ENCODE measurements at regions not wholly inside any gene's neighbourhood (a gene's known extent, or its start where the extent isn't known, plus 50 kb on each side); places are given as distances from the start of the nearest gene placed in this dataset.

- DNase-seq: no peak
Observed at GRCh38 chr18:44466997-44467396, 213.7 kb upstream of the SETBP1 start.

- DNase-seq: no peak
Observed at GRCh38 chr18:44467718-44468117, 213.0 kb upstream of the SETBP1 start.

- no peak for DNase-seq
Observed at GRCh38 chr18:44473394-44474066, 207.2 kb upstream of the SETBP1 start.

- no peak for DNase-seq
Observed at GRCh38 chr18:44474067-44474411, 206.6 kb upstream of the SETBP1 start.

- DNase-seq: no peak
Observed at GRCh38 chr18:44474591-44474990, 206.1 kb upstream of the SETBP1 start.

- no peak for DNase-seq
Observed at GRCh38 chr18:44482761-44483160, 197.9 kb upstream of the SETBP1 start.

- DNase-seq: no peak
Observed at GRCh38 chr18:44495151-44495550, 185.5 kb upstream of the SETBP1 start.

GRCh38 chr18:44497311-44497710 is 183.4 kb upstream of the SETBP1 start:
- no peak for DNase-seq

- no peak for DNase-seq
Observed at GRCh38 chr18:44497757-44498490, 182.8 kb upstream of the SETBP1 start.

GRCh38 chr18:44500808-44501610 is 179.7 kb upstream of the SETBP1 start:
- DNase-seq: no peak

- DNase-seq: no peak
Observed at GRCh38 chr18:44502221-44502620, 178.5 kb upstream of the SETBP1 start.

GRCh38 chr18:44502790-44503189 is 177.9 kb upstream of the SETBP1 start:
- DNase-seq: no peak

- DNase-seq: no peak
Observed at GRCh38 chr18:44503854-44504253, 176.8 kb upstream of the SETBP1 start.

GRCh38 chr18:44507729-44508325 is 172.9 kb upstream of the SETBP1 start:
- DNase-seq: no peak

GRCh38 chr18:44508474-44508873 is 172.2 kb upstream of the SETBP1 start:
- DNase-seq: no peak

- DNase-seq: no peak
Observed at GRCh38 chr18:44509048-44509447, 171.6 kb upstream of the SETBP1 start.

GRCh38 chr18:44510390-44510789 is 170.3 kb upstream of the SETBP1 start:
- DNase-seq: no peak

- DNase-seq: no peak
Observed at GRCh38 chr18:44513233-44513632, 167.5 kb upstream of the SETBP1 start.

- DNase-seq: no peak
Observed at GRCh38 chr18:44514106-44514505, 166.6 kb upstream of the SETBP1 start.

GRCh38 chr18:44514766-44515165 is 165.9 kb upstream of the SETBP1 start:
- no peak for DNase-seq

- DNase-seq: no peak
Observed at GRCh38 chr18:44516450-44516849, 164.2 kb upstream of the SETBP1 start.

- no peak for DNase-seq
Observed at GRCh38 chr18:44517136-44517535, 163.6 kb upstream of the SETBP1 start.

- no peak for DNase-seq
Observed at GRCh38 chr18:44518091-44518615, 162.5 kb upstream of the SETBP1 start.
